ENCODE measurements at regions not wholly inside any gene's neighbourhood (a gene's known extent, or its start where the extent isn't known, plus 50 kb on each side); places are given as distances from the start of the nearest gene placed in this dataset.

DNA sequence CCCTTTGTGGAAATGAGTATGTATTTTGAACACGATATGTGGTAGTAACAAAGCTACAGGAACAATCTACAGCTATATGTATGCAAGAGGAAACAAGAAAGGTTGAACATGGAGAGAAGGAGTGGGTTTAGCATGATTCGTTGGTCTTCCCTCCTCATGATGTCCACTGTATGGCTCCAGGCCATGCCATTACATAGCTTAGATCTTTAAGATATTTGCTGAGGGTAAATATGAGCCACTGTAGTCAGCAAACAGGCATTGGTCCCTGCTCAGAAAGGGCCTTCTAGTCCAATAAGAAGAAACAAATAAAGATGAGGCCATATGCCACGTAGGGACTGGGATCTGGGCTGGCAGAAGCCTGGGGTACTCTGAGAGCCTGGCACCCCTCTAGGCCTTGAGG, 543.2 kb upstream of the SGCD start:
- TF ChIP-seq, protein P1, sequence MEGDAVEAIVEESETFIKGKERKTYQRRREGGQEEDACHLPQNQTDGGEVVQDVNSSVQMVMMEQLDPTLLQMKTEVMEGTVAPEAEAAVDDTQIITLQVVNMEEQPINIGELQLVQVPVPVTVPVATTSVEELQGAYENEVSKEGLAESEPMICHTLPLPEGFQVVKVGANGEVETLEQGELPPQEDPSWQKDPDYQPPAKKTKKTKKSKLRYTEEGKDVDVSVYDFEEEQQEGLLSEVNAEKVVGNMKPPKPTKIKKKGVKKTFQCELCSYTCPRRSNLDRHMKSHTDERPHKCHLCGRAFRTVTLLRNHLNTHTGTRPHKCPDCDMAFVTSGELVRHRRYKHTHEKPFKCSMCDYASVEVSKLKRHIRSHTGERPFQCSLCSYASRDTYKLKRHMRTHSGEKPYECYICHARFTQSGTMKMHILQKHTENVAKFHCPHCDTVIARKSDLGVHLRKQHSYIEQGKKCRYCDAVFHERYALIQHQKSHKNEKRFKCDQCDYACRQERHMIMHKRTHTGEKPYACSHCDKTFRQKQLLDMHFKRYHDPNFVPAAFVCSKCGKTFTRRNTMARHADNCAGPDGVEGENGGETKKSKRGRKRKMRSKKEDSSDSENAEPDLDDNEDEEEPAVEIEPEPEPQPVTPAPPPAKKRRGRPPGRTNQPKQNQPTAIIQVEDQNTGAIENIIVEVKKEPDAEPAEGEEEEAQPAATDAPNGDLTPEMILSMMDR (IDR thresholded peaks at IDR 0.05), result no peak
- TF ChIP-seq POLR2AphosphoS5 (IDR thresholded peaks at IDR 0.05) (no peak), POLR2A (IDR thresholded peaks at IDR 0.05) (no peak)
